GM12878 (cell line): ENCODE measurements at regions not wholly inside any gene's neighbourhood (a gene's known extent, or its start where the extent isn't known, plus 50 kb on each side); places are given as distances from the start of the nearest gene placed in this dataset.

Experiments
- ATAC-seq: fragments of 200-7000 bp; cut with Tn5 transposase; 3 replicates; pipeline ENCODE4 v1.9.1; 2020; ENCODE audit warnings: mild to moderate bottlenecking, moderate library complexity
- BruUV-seq: library from RNA; stranded (reverse); fragments of 400-500 nt; replicated peaks from 2 replicates; lab custom pipeline; 2021; lab: Mats Ljungman, UMichigan
- CTCF ChIA-PET: fragments of 300-600 bp; sonication (Branson Sonifier 250); formaldehyde crosslinking; extraction: SDS; loops from one replicate; lab custom pipeline; 2021; ENCODE audit warnings: inconsistent platforms; lab: Yijun Ruan, JAX
- POLR2A ChIA-PET: fragments of 350-600 bp; formaldehyde crosslinking; extraction: SDS; loops from one replicate; lab custom pipeline; 2021; ENCODE audit warnings: inconsistent platforms; lab: Charles Lee
- RAD21 ChIA-PET: fragments of 300-600 bp; sonication (Branson Sonifier 250); formaldehyde crosslinking; loops from one replicate; lab custom pipeline; 2023; ENCODE audit warnings: antibody characterized with exemption; ENCODE audit not compliant: unreplicated experiment; lab: Charles Lee
- SMC1A ChIA-PET: fragments of 300-600 bp; sonication (Branson Sonifier 250); formaldehyde crosslinking; loops from one replicate; lab custom pipeline; 2023; ENCODE audit not compliant: unreplicated experiment, uncharacterized antibody; lab: Charles Lee
- DNase-seq: peaks from one replicate; pipeline ENCODE4 v3.0.0-alpha.2; 2011; ENCODE audit warnings: low read depth, low spot score
- FAIRE-seq: peaks from 3 replicates; lab custom pipeline; 2011; peaks lifted over from hg19 to GRCh38; lab: Jason Lieb, UNC
- H2AFZ ChIP-seq: 2 replicates; pipeline ENCODE4 v1.6.0; 2011; ENCODE audit warnings: low read depth, low read length, control low read depth; ENCODE audit not compliant: control insufficient read depth
- H3K27ac ChIP-seq: 2 replicates; pipeline ENCODE4 v1.5.1; 2011; ENCODE audit warnings: control low read depth; ENCODE audit not compliant: control insufficient read depth, insufficient read depth
- H3K27me3 ChIP-seq, 2 experiments: replicated peaks in 1 of 2; 2 replicates each; pipeline versions ENCODE4 v1.6.0 to v1.6.1; 2011; ENCODE audit warnings: low read length in 1 of 2; ENCODE audit not compliant: control insufficient read depth in 2 of 2, insufficient read depth in 2 of 2
- H3K36me3 ChIP-seq, 2 experiments: 2 replicates each; pipeline ENCODE4 v1.5.1; 2011; ENCODE audit warnings: low read length in 1 of 2; ENCODE audit not compliant: control insufficient read depth in 2 of 2, insufficient read depth in 2 of 2
- H3K4me1 ChIP-seq: 2 replicates; pipeline ENCODE4 v1.6.1; 2011; ENCODE audit warnings: mild to moderate bottlenecking, low read length, moderate library complexity, mixed read lengths; ENCODE audit not compliant: control insufficient read depth, insufficient read depth
- H3K4me2 ChIP-seq: 2 replicates; pipeline ENCODE4 v1.6.0; 2011; ENCODE audit warnings: control low read depth; ENCODE audit not compliant: control insufficient read depth, insufficient read depth
- H3K4me3 ChIP-seq: fragments of 200-600 bp; sonication (generic); 2 replicates; pipeline ENCODE4 v1.5.1; 2016
- H3K79me2 ChIP-seq: 2 replicates; pipeline ENCODE4 v1.6.0; 2011; ENCODE audit warnings: low read length; ENCODE audit not compliant: control insufficient read depth, insufficient read depth
- H3K9ac ChIP-seq: 2 replicates; pipeline ENCODE4 v1.8.0; 2011; ENCODE audit warnings: low read length, control low read depth, mixed read lengths; ENCODE audit not compliant: control insufficient read depth, insufficient read depth
- H3K9me3 ChIP-seq: replicated peaks from 3 replicates; pipeline ENCODE4 v1.5.1; 2011; ENCODE audit warnings: mild to moderate bottlenecking, low read length; ENCODE audit not compliant: control insufficient read depth, insufficient read depth
- H4K20me1 ChIP-seq: 2 replicates; pipeline ENCODE4 v1.6.0; 2011; ENCODE audit not compliant: control insufficient read depth, insufficient read depth
- NR2C2 ChIP-seq: IDR thresholded peaks from 2 replicates; pipeline ENCODE4 v1.6.1; 2011; ENCODE audit warnings: borderline replicate concordance, low read depth; ENCODE audit not compliant: control insufficient read depth, insufficient read length
- POLR2A ChIP-seq: IDR thresholded peaks from 2 replicates; pipeline ENCODE4 v1.6.1; 2011; ENCODE audit warnings: low read depth, mild to moderate bottlenecking, low read length
- WGBS: methylation state at CpG from one replicate; pipeline ENCODE4 v1.1.6; 2016; ENCODE audit warnings: low lambda C conversion rate; ENCODE audit not compliant: insufficient replicate concordance, insufficient coverage; ENCODE audit errors: missing lambda C conversion rate; 5-methylcytosine and 5-hydroxymethylcytosine counted together
- in situ Hi-C: fragments of 300-500 bp; cut with MboI; formaldehyde crosslinking; loops from 9 replicates; pipeline ENCODE4 v1.14.3; 2018; ENCODE audit warnings: mixed read lengths
- intact Hi-C: fragments of 100-400 bp; cut with micrococcal nuclease; formaldehyde crosslinking; loops from one replicate; pipeline ENCODE4 v1.14.2; 2022; ENCODE audit not compliant: unreplicated experiment
- TF ChIP-seq, protein P1 (sequence below): IDR thresholded peaks from 2 replicates; pipeline ENCODE4 v1.6.1; 2012; ENCODE audit warnings: low read length, inconsistent platforms
- TF ChIP-seq, protein P2 (sequence below): fragments of 450-650 bp; IDR thresholded peaks from 2 replicates; pipeline ENCODE4 v1.6.1; 2016; ENCODE audit warnings: mild to moderate bottlenecking
- TF ChIP-seq, protein P3 (sequence below): fragments of 450-650 bp; IDR thresholded peaks from 2 replicates; pipeline ENCODE4 v1.6.1; 2018; ENCODE audit warnings: borderline replicate concordance, mild to moderate bottlenecking; ENCODE audit not compliant: partially characterized antibody
- TF ChIP-seq, protein P4 (sequence below): fragments of 450-650 bp; conservative IDR thresholded peaks from 2 replicates; pipeline ENCODE4 v1.6.1; 2017; ENCODE audit warnings: mild to moderate bottlenecking, moderate library complexity

DNA sequence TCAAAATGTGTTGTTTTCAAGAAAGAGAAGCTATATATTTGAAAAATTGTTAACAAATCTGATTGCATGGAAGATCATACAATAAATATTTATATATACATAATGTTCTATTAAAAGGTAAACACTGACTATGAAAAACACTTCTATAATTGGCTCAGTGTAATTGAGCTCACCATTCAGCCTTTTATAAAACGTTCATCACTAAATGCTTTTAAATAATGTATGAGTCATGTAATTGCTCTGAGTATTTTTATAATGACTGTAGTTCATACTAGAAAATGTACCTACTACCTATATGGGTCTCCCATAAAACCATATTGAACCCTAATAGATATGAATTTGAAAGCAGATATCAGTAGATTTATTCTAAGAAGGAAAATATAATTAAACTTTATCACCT is 240.4 kb upstream of the MGAT4C start:
- no TSS peak for BruUV-seq
- TF ChIP-seq POLR2A (no peak), NR2C2 (no peak)
- TF ChIP-seq, protein P1, sequence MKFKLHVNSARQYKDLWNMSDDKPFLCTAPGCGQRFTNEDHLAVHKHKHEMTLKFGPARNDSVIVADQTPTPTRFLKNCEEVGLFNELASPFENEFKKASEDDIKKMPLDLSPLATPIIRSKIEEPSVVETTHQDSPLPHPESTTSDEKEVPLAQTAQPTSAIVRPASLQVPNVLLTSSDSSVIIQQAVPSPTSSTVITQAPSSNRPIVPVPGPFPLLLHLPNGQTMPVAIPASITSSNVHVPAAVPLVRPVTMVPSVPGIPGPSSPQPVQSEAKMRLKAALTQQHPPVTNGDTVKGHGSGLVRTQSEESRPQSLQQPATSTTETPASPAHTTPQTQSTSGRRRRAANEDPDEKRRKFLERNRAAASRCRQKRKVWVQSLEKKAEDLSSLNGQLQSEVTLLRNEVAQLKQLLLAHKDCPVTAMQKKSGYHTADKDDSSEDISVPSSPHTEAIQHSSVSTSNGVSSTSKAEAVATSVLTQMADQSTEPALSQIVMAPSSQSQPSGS, result no peak
- TF ChIP-seq, protein P2, sequence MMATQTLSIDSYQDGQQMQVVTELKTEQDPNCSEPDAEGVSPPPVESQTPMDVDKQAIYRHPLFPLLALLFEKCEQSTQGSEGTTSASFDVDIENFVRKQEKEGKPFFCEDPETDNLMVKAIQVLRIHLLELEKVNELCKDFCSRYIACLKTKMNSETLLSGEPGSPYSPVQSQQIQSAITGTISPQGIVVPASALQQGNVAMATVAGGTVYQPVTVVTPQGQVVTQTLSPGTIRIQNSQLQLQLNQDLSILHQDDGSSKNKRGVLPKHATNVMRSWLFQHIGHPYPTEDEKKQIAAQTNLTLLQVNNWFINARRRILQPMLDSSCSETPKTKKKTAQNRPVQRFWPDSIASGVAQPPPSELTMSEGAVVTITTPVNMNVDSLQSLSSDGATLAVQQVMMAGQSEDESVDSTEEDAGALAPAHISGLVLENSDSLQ, result no peak
- TF ChIP-seq, protein P3, sequence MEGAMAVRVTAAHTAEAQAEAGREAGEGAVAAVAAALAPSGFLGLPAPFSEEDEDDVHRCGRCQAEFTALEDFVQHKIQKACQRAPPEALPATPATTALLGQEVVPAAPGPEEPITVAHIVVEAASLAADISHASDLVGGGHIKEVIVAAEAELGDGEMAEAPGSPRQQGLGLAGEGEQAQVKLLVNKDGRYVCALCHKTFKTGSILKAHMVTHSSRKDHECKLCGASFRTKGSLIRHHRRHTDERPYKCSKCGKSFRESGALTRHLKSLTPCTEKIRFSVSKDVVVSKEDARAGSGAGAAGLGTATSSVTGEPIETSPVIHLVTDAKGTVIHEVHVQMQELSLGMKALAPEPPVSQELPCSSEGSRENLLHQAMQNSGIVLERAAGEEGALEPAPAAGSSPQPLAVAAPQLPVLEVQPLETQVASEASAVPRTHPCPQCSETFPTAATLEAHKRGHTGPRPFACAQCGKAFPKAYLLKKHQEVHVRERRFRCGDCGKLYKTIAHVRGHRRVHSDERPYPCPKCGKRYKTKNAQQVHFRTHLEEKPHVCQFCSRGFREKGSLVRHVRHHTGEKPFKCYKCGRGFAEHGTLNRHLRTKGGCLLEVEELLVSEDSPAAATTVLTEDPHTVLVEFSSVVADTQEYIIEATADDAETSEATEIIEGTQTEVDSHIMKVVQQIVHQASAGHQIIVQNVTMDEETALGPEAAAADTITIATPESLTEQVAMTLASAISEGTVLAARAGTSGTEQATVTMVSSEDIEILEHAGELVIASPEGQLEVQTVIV, result no peak
- TF ChIP-seq, protein P4, sequence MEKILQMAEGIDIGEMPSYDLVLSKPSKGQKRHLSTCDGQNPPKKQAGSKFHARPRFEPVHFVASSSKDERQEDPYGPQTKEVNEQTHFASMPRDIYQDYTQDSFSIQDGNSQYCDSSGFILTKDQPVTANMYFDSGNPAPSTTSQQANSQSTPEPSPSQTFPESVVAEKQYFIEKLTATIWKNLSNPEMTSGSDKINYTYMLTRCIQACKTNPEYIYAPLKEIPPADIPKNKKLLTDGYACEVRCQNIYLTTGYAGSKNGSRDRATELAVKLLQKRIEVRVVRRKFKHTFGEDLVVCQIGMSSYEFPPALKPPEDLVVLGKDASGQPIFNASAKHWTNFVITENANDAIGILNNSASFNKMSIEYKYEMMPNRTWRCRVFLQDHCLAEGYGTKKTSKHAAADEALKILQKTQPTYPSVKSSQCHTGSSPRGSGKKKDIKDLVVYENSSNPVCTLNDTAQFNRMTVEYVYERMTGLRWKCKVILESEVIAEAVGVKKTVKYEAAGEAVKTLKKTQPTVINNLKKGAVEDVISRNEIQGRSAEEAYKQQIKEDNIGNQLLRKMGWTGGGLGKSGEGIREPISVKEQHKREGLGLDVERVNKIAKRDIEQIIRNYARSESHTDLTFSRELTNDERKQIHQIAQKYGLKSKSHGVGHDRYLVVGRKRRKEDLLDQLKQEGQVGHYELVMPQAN, result no peak
- Histone ChIP-seq H3K27me3 (no peaks in the 10 kb centered on the region), H3K9me3 (no peaks in the 10 kb centered on the region), H4K20me1 (no peaks in the 10 kb centered on the region), H3K27ac (no peak overlapping the region), H3K79me2 (no peaks in the 10 kb centered on the region), H3K4me2 (no peak overlapping the region), H3K4me1 (no peaks in the 10 kb centered on the region), H2AFZ (no peak overlapping the region), H3K4me3 (no peak overlapping the region), H3K9ac (no peak overlapping the region), H3K36me3 (no peaks in the 10 kb centered on the region)
- SMC1A ChIA-PET, result no interaction called here
- RAD21 ChIA-PET, result no interaction called here
- no peak for ATAC-seq
- 0% methylated on average over 1 of the region's 1 CpG for whole genome bisulfite sequencing
- intact Hi-C loops (no loop called here), in situ Hi-C loops (no loop called here)
- FAIRE-seq, result no peak
- no peak for DNase-seq
- POLR2A ChIA-PET, result no interaction called here
- CTCF ChIA-PET, result no interaction called here
